ENCODE measurements at regions not wholly inside any gene's neighbourhood (a gene's known extent, or its start where the extent isn't known, plus 50 kb on each side); places are given as distances from the start of the nearest gene placed in this dataset.
"Not testable (repeated sequence)": the region's sequence is repeated elsewhere in the genome, so short reads cannot be mapped to it uniquely, and the experiment has no call there.

DNA sequence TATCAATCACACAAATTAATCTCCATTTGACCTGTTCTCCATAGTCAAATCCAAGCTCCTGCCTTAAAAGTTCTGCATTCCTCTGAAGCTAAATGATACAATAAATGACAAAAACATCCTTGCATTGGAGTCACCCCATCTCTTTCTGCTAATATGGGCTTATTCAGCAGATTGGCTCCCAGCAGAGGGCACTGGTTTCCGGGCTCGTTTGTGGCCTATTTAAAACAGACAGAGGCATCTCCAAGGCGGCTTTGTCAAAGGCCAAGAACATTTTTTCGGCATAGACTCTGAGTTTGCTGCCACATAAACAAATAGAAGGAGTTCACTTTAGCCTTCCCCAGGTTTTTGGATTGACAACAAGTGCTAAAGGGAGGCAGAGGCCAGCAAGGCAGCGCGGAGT lies 204.4 kb upstream of the RASGRP1 start:
- POLR2A ChIA-PET = no interaction called here
- TF ChIP-seq, protein P1, sequence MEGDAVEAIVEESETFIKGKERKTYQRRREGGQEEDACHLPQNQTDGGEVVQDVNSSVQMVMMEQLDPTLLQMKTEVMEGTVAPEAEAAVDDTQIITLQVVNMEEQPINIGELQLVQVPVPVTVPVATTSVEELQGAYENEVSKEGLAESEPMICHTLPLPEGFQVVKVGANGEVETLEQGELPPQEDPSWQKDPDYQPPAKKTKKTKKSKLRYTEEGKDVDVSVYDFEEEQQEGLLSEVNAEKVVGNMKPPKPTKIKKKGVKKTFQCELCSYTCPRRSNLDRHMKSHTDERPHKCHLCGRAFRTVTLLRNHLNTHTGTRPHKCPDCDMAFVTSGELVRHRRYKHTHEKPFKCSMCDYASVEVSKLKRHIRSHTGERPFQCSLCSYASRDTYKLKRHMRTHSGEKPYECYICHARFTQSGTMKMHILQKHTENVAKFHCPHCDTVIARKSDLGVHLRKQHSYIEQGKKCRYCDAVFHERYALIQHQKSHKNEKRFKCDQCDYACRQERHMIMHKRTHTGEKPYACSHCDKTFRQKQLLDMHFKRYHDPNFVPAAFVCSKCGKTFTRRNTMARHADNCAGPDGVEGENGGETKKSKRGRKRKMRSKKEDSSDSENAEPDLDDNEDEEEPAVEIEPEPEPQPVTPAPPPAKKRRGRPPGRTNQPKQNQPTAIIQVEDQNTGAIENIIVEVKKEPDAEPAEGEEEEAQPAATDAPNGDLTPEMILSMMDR (IDR thresholded peaks at IDR 0.05; ENCODE audit: control extremely low read depth, extremely low read depth, low read depth, missing control alignments) = no peak
- no peak for DNase-seq (ENCODE audit: extremely low spot score)
- CTCF ChIA-PET = interaction anchor here (1.1 to 1.2 kb wide), 2 partner anchors 23 to 32 kb away, joined by 3 read pairs; no protein-coding TSS in a partner anchor

DNA sequence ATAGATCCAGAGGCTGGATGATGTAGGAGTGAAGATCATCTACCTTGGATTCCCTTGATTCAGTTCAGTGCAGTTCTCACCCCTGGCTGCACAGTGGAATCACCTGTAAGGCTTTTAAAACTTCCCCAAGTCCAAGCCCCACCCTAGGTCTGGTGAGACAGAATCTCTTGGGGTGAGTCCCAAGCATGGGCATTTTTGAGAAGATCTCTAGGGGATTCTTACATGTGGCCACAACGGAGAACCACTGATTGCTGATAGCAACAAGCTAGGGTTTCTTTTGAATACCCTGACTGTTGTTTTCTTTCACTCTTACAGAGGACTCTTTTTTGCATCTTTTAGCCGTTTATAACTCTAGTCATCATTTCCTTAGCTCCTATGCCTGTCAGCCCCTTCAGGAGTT lies 204.9 kb upstream of the RASGRP1 start:
- no peak for DNase-seq (ENCODE audit: extremely low spot score)
- CTCF ChIA-PET = interaction anchor here (1.0 to 1.4 kb wide), 5 partner anchors 22 to 51 kb away, joined by 3 to 4 read pairs (median 3); no protein-coding TSS in a partner anchor
- TF ChIP-seq, protein P1 (IDR thresholded peaks at IDR 0.05; ENCODE audit: control extremely low read depth, extremely low read depth, low read depth, missing control alignments) = no peak
- POLR2A ChIA-PET = no interaction called here

DNA sequence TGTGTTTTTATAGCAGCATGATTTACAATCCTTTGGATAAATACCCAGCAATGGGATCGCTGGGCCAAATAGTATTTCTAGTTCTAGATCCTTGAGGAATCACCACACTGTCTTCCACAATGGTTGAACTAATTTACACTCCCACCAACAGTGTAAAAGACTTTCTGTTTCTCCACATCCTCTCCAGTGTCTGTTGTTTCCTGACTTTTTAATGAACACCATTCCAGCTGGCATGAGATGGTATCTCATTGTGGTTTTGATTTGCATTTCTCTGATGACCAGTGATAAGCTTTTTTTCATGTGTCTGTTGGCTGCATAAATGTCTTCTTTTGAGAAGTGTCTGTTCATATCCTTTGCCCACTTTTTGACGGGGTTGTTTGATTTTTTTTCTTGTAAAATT lies 209.5 kb upstream of the RASGRP1 start:
- DNase-seq (ENCODE audit: extremely low spot score); CTCF ChIA-PET; POLR2A ChIA-PET: not testable (repeated sequence)

- TF ChIP-seq, protein P1 (IDR thresholded peaks at IDR 0.05; ENCODE audit: control extremely low read depth, extremely low read depth, low read depth, missing control alignments) = no peak
- CTCF ChIA-PET = interaction anchor here (0.9 to 1.4 kb wide), 3 partner anchors 13 to 36 kb away, joined by 3 to 5 read pairs (median 3); no protein-coding TSS in a partner anchor
- POLR2A ChIA-PET = no interaction called here
- no peak for DNase-seq (ENCODE audit: extremely low spot score)
Observed at GRCh38 chr15:38781196-38781595, 216.6 kb upstream of the RASGRP1 start.

DNA sequence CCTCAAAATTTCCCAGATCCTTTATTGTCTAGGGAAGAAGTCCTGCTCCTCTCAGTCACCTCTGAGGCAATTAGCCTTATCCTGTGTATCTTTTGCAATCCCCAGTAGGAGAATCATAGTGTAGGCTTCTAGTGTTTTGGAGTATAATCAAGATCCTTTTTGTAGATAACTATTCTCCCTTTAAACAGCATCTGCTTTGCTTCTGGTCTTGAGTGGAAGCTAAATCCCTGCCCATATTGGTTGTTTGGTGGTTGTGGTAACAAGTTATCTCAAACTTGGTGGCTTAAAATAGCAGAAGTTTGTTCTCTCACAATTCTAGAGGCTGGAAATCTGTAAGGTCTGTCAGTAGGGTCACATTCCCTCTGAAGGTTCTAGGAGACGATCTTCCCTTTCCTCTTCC lies 217.5 kb upstream of the RASGRP1 start:
- DNase-seq (ENCODE audit: extremely low spot score) = no peak
- POLR2A ChIA-PET = no interaction called here
- CTCF ChIA-PET = no interaction called here
- TF ChIP-seq, protein P1 (IDR thresholded peaks at IDR 0.05; ENCODE audit: control extremely low read depth, extremely low read depth, low read depth, missing control alignments) = no peak

GRCh38 chr15:38788918-38789317 lies 224.3 kb upstream of the RASGRP1 start:
- POLR2A ChIA-PET = no interaction called here
- CTCF ChIA-PET = no interaction called here
- DNase-seq (ENCODE audit: extremely low spot score) = no peak
- TF ChIP-seq, protein P1 (IDR thresholded peaks at IDR 0.05; ENCODE audit: control extremely low read depth, extremely low read depth, low read depth, missing control alignments) = no peak

DNA sequence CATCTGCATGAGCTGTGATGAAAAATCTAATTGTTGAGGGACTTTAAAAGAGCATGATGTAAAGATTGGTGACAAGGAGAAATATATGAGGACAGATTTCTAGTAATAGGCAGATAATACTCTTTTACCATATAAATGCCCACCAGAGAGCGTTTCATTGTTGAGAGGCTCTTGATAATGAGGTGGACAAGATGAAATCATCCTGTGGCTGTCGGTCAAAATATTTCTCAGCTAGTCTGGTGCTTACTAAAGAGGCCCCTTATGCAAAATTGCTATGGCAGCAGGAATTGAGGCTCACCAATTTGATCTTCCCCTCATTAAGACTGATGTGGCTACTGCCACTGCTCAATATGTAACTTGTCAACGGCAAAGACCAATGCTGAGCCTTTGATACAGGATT lies 225.0 kb upstream of the RASGRP1 start:
- ChIA-PET CTCF (no interaction called here), POLR2A (no interaction called here)
- DNase-seq (ENCODE audit: extremely low spot score) = no peak
- TF ChIP-seq, protein P1 (IDR thresholded peaks at IDR 0.05; ENCODE audit: control extremely low read depth, extremely low read depth, low read depth, missing control alignments) = no peak

Measured in GM10248 (cell line).